NCI-H1417 treated with DMSO at 0.1 percent for 48 hours (cell line): ENCODE measurements at regions not wholly inside any gene's neighbourhood (a gene's known extent, or its start where the extent isn't known, plus 50 kb on each side); places are given as distances from the start of the nearest gene placed in this dataset.

Experiments
- DNase-seq: peaks from one replicate; lab custom pipeline; 2025; lab: John Stamatoyannopoulos, UW

- no peak for DNase-seq
Measured at GRCh38 chr20:21033817-21034216, 72.3 kb downstream of the LINC00237 start.

- DNase-seq: no peak
Measured at GRCh38 chr20:21031666-21032065, 74.5 kb downstream of the LINC00237 start.

- DNase-seq: no peak
Measured at GRCh38 chr20:21029341-21029740, 76.8 kb downstream of the LINC00237 start.

GRCh38 chr20:21028921-21029320 is 77.2 kb downstream of the LINC00237 start:
- no peak for DNase-seq

- no peak for DNase-seq
Measured at GRCh38 chr20:21028436-21028835, 77.7 kb downstream of the LINC00237 start.

GRCh38 chr20:21027569-21027968 is 78.6 kb downstream of the LINC00237 start:
- DNase-seq: no peak

- DNase-seq: no peak
Measured at GRCh38 chr20:21026951-21027350, 79.2 kb downstream of the LINC00237 start.

GRCh38 chr20:21024420-21024819 is 81.7 kb downstream of the LINC00237 start:
- DNase-seq: no peak

- DNase-seq: no peak
Measured at GRCh38 chr20:21022925-21023324, 83.2 kb downstream of the LINC00237 start.

GRCh38 chr20:21021472-21021790 is 84.7 kb downstream of the LINC00237 start:
- no peak for DNase-seq

GRCh38 chr20:21020659-21021471 is 85.3 kb downstream of the LINC00237 start:
- DNase-seq: no peak

- no peak for DNase-seq
Measured at GRCh38 chr20:21019814-21020658, 86.1 kb downstream of the LINC00237 start.

- DNase-seq: no peak
Measured at GRCh38 chr20:21019468-21019813, 86.7 kb downstream of the LINC00237 start.

- DNase-seq: no peak
Measured at GRCh38 chr20:21018576-21018975, 87.6 kb downstream of the LINC00237 start.

GRCh38 chr20:21017528-21018085 is 88.6 kb downstream of the LINC00237 start:
- no peak for DNase-seq

GRCh38 chr20:21016751-21017150 is 89.4 kb downstream of the LINC00237 start:
- DNase-seq: no peak

GRCh38 chr20:21014528-21014927 is 91.6 kb downstream of the LINC00237 start:
- DNase-seq: no peak

GRCh38 chr20:21008951-21009350 is 97.2 kb downstream of the LINC00237 start:
- no peak for DNase-seq

GRCh38 chr20:21006611-21007010 is 99.5 kb downstream of the LINC00237 start:
- no peak for DNase-seq

GRCh38 chr20:21004386-21005076 is 101.6 kb downstream of the LINC00237 start:
- DNase-seq: no peak

GRCh38 chr20:21003902-21004301 is 102.3 kb downstream of the LINC00237 start:
- DNase-seq: no peak

- DNase-seq: no peak
Measured at GRCh38 chr20:21002486-21002885, 103.7 kb downstream of the LINC00237 start.
